ENCODE measurements at regions not wholly inside any gene's neighbourhood (a gene's known extent, or its start where the extent isn't known, plus 50 kb on each side); places are given as distances from the start of the nearest gene placed in this dataset.
"Not testable (repeated sequence)": the region's sequence is repeated elsewhere in the genome, so short reads cannot be mapped to it uniquely, and the experiment has no call there.

DNA sequence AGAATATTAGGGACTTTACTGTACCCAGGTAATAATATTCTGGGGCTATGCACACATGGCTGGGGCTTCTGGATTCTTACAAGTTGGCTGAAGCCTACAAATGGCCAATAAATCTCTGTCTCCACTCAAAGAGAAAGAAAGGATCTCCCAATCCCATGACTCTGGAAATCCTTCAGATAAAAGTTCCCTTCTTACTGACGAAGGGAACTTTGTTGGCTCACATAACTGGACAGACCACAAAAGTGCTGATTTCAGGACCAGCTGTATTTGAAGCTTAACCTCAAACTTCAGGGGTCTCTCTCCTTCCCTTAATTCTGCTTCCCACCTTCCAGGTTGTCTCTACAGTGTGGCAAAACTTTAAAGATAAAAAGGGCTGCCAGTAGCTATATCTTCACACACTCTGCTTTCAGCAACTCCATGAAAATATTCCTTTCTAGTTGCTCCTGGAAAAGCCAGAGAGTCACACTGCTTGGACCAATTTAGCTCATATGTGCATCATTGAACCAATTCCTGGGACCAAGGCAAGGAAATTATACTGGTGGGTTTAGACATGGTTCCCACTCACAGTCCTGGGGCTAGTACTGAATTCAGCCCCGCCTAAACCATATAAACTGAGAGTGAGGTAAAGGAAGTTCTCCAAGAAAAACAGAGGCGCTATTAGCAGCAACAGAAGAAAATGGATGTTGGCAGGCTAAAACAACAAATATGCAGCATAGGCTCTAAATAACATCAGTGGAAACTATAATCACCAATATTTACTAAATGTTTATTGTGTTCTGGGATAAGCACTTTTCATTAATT lies 290.0 kb upstream of the GADL1 start:
- DNase-seq (ENCODE audit: low spot score) = no peak

DNA sequence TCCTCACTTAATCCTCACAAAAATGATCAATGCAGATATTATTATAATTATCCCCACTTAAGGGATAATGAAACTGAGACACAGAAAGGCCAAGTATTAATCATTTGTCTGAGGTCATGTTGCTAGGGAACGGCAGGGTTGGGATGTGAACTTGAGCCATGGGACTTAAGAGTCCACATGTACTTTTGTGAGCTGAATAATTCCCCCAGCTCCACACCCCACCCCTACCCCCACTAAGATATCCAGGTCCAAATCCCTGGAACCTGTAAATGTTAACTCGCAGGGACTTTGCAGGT lies 290.5 kb upstream of the GADL1 start:
- no peak for DNase-seq (ENCODE audit: low spot score)

DNA sequence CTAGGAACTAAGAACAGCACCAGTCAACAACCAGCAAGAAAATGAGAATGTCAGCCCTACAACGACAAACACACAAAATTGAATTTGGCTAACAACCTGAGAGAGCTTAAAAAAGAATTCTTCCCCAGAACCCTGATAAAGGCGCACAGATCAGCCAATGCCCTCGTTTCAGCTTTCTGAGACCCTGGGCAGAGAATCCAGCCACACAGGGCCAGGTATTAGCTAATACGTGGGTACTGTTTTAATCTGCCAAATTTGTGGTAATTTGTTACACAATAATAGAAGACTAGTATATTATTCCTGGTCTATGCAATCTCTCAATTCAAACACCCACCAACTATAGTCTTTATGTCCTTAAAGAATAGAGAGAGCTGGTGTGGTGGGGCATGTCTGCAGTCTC lies 291.6 kb upstream of the GADL1 start:
- no peak for DNase-seq (ENCODE audit: low spot score)

DNA sequence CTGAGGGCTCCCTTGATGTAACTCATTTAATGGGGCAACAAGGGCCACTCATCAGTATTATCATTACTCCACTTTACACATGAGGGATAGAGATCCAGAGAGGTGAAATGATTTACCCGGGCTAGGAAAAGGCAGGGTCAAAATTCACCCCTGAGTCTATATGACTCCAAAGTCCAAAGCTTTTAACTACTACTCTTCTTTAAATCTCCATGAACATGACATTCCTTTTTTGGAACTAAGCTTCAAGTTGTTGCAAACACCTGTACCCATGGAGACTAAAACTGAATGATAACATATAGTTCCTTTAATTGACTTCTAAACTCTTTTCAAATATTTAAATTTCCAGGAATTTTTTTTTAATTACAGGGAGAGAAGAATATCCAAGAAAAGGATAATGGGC lies 292.9 kb upstream of the GADL1 start:
- DNase-seq (ENCODE audit: low spot score) = no peak

DNA sequence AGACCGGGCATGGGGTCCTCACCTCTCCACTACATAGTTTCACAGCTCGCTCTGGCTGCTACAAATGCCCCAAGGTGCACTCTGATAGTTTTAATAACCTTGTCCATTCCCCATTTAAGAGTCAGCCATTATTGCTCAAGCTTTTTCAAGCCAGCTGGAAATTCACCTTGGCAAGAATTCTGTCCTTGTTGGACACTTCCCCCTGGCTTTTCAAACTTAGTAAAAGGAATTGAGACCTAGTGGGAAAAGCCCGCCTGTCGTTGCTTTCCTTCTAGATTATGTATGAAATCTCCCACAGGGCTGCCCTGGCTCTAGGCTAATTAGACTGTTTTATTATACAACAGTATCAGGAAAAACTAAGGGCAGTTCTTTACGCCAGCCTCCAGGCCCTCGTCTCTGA lies 293.7 kb upstream of the GADL1 start:
- no peak for DNase-seq (ENCODE audit: low spot score)

DNA sequence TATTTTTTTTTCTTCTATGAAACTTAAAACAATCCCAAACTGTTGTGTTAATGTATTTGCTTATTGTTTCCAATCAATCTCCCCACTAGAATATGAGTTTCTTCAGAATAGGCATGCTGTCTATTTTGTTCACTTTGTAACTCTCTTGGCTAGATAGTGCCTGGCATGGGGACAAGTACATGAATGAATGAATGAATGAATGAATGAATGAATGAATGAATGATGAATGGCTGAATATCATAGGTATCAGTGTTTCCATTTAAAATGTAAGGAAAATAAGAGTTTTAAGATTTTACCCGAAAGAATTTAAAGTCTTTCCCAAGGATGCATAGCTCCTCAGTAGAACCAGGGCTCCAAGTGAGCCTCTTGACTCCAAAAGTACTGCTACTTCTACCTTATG lies 294.9 kb upstream of the GADL1 start:
- DNase-seq (ENCODE audit: low spot score) = no peak

DNA sequence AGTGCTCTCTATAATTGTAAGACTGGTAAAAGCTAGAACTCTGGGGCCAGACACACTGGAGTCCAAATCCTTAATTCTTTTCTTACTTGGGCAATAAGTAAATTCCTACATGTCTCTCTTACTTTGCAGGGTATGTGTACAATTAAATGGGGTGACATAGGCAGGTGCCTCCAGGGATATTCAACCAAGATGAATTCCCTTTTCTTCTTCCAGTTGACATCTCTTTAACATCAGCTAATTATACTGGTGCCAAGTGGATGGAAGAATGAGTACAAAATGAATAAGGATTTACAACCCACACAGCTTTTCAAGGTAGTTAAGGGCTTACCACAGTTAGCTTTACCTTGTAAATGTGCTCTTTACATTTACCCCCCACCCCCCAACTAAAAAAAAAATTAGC lies 295.5 kb upstream of the GADL1 start:
- no peak for DNase-seq (ENCODE audit: low spot score)

DNA sequence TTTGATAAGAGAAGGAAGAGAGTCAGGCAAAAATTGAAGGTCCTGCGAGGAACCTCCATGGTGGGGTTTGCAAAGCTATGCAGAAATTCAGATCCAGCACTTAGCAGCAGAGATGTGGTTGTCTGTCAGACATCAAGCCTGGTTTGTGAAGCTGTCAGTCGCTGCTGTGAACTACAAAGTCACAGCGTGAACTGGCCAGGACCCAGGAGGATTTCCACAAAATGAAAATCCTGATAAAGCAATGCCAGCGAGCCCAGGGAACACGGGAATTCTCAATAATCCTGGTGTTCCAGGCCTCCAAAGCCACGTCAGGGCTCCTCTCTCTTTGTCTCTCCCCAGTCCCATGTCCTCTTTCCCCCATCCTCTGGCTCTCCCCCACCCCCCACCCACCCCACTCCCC lies 296.9 kb upstream of the GADL1 start:
- DNase-seq (ENCODE audit: low spot score) = no peak

DNA sequence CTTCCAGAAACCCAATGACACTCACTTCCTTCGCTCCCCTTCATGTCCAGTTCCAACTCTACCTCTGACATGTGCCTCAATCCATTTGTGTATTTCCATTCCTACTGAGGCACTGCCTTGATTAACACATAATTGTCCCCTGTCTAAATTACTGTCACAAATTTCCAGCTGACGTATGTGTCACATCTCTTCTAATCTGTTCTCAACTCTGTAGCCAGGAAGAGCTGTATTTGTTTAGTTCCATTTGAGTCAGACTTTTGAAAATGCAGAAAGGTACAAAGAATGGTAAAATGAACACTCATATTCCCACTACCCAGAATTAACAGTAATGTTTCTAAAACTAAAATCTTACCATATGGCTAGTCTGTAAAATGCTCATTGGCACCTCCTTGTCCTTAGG lies 299.0 kb upstream of the GADL1 start:
- no peak for DNase-seq (ENCODE audit: low spot score)

DNA sequence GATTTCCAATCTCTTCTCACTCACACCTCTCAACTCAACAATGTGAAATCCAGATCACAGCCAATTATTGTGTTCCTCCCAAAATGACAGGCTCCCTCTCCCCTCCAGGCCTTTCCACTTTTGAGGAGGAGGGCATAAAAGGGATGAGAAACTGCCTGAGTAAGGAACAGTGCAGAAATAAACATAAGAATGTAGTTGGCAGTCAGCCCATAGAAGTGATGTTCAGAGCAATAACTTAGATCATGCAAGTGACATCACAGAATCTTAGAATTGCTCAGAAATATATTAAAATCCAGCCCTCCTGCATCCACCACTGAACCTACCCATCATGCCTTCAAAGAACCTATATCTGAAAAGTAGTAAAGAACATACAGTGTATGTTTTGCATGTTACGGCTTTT lies 299.4 kb upstream of the GADL1 start:
- no peak for DNase-seq (ENCODE audit: low spot score)

DNA sequence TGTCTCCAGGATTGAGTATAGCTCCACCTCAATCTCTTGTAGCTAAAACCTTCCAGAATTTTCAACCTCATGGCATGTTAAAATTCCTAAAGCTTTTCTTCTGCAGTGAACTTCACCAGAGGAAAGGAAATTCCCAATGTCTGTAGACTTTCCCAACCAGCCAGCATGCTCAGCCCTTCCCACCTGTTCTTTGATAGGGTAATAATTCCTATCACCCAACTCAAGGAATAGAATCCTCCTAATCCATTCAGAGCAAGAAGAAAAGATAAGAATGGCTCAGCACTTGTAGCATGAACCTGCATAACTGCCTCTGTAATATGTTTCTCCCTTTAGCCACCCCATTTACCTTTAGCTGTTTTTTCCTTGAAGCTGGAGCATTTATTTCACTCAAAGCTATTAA lies 301.8 kb upstream of the GADL1 start:
- DNase-seq (ENCODE audit: low spot score) = no peak

DNA sequence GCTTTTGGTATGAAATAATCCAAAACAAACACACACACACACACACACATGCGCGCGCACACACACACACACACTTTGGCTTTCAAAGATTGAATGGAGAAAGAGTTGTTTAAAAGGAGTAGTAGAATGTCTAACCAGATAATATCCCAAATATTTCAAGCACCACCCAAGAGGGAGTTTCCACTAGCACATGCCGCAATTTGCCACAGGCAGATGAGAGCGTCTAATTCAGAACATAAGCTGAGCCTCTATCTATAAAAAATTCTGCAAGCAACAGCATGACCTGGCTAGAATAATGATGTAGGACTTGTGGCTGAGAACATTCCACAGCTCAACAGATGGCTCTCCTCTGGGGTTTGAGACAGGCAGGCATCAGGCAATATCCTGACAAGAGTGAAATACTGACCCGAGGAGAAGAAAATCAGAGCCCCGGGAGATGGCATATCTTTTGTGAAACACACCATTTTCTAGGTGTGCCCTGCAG lies 302.5 kb upstream of the GADL1 start:
- no peak for DNase-seq (ENCODE audit: low spot score)

DNA sequence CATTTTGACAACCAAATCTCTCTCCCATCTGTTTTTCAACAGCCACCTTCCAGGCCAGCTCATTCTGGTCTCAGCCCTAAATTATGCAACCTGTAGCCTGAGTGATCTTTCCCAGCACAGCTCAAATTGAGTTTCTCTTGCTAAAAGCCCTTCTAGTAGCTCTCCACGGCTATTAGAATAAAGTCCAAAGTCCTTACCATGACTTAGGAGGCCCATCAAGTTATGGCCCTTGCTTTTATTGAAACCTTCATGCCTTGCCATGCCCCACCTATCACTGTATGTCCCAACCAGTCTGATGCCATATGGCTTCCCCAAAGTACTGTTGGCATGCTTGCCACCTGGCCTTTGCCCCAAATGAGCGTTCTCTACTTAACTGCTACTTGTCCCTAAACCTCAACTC lies 303.5 kb upstream of the GADL1 start:
- no peak for DNase-seq (ENCODE audit: low spot score)

DNA sequence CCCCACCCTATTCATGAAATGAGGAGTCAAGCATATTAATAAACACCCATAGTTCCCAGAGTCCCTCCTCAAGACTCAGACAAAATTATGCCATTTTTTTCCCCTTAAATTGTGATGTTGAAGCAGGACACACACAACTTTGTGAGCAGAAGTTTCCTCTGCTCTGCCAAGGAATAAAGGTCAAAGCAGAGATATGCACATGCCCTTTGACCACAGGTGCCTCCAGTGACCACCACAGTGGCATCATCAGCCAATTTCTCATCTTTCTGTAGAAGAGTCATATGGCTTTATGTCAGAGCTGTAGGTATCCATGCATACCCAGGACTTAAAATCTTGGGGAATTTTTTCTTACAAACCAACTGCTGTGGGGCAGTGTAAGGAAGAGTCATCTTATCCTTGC lies 304.4 kb upstream of the GADL1 start:
- no peak for DNase-seq (ENCODE audit: low spot score)

DNA sequence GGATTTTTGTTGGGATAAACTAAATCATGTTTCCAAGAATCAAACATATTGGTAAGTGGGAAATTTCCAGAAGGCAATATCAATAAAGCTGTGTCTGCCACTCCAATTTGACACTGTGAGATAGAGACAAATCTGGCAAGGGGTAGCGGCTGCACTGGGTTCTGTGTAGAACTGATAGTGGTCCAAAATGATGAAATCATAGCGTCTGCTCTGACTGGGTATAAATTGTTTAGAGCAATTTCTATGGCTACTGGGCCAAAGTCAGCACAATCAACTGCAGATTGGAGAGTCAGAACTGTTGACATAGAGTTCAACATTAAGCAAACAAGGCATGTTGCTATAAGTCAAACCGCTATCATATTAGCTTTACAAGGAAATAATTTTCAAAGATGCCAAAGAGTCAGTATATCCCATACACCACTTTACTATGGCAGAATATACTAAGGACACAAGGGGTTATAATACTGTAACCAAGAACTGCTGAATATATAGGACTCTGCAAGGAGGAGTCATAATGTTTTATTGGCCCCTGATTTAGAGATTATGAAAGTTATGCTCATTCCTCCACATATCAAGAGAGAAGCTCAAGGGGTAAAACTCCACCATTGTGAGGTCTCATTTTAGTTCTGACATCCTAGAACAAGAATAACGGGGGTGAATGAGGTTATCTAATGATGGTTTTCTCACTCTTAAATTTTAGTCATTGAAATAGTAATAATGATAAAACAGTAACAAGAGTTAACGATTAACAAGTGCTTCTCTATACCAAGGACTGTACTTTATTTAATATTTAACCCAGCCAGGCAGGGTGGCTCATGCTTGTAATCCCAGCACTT lies 309.7 kb upstream of the GADL1 start:
- no peak for DNase-seq (ENCODE audit: low spot score)

DNA sequence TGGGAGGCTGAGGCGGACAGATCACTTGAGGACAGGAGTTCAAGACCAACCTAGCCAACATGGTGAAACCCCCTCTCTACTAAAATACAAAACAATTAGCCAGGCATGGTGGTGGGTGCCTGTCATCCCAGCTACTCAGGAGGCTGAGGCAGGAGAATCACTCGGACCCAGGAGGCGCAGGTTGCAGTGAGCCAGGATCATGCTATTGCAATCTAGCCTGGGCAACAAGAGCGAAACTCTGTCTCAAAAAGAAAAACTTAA lies 310.3 kb upstream of the GADL1 start:
- not testable (repeated sequence) for DNase-seq (ENCODE audit: low spot score)

DNA sequence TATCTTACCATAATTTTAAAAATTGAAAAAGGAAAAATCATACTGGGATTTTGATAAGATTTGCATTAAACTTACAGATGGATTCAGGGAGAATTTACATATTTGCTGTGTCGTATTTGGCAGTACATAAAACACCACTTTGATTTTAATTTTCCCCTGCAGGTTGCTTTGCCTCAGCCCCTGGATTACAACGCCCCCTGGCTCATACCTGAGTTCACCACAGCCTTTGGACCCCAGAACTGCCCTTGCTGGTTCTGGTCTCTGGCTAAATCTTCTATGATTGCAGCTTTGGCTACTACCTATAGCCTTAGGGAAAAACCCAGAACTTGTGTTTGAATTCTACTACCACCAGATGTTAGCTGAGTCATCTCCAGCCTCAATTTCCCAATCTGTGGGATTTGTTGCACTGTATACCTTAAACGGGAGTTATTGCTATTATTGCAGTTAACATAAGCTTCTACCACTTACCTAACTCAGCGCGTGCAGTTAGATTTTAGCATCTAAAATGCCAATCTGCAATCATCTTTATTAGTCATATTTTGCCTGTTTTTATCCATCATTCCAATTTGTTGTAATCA lies 315.7 kb upstream of the GADL1 start:
- no peak for DNase-seq (ENCODE audit: low spot score)

DNA sequence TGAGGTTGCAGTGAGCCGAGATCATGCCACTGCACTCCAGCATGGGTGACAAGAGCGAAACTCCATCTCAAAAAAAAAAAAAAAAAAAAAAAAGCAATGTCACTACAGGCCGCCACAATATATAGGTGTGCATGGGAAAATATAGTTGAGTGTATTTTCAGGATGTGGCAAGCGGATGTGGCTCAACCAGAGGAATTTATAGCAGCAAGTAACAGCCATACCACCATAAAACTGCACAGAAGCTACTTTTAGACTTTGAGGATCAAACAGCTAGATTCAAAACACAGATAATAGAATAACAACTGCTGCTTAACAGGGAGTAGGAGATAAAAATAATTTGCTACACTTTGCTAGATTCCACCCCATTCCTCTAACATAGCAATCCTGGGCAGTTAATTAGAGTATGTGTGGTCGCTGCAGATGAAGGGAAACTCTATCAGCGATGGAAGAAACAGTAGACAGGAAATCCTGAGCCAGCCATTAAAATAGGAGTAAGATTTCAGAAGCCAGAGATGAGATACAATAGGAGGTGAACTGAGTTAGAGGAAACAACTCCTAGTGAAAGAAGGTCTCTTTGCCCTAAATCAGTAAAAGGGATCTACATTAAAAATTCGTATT lies 318.7 kb upstream of the STT3B start:
- DNase-seq (ENCODE audit: low spot score) = peak; percentile 77

DNA sequence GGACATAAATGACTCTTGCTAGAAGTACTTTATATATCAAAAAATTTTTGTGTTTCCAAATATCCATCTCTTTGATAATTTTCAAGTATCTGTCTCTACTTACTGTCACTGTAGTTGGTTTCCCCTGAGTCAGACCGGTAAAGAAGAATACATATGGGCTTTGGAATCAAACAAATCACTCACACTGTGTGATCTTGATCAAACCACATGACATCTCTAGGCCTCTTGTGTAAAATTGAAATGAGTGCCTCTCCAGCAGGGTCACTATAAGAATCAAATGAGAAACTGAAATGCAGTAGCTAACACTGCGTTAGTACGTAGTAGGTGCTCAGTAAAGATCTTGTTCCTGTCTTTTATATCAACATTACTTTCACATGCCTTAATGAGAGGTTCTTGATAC lies 314.6 kb upstream of the STT3B start:
- DNase-seq (ENCODE audit: low spot score) = no peak

DNA sequence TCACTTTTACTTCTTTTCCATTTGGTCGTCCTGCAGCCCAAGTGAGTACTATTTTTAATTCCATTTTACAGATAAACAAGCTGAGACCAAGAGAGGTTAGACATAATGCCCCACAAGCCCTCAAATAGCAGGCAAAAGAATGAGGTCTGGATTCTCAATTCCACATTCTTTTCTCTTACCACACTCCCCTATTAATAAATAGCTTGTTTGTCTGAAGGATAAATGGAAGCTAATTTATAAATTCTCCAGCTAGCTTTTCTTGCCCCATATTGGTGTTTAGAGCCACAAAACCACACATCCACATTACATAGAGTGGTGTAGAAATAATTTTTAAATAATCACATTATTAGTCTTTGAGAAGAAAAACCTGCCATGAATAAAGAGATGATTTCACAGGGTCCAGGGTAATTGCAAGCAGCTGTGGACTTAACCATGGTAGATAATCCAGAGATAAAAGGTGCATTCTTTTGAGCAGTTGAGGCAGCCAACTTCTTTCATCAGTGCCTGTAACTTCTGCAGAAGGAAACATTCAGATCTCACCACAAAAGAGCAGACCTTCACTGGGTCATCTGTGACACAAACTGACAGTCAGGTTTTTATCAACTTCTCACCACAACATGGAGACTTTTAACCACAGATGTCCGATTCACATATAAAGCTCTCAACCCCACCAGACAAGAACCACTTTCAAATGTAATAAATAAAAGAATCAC lies 313.4 kb upstream of the STT3B start:
- no peak for DNase-seq (ENCODE audit: low spot score)

DNA sequence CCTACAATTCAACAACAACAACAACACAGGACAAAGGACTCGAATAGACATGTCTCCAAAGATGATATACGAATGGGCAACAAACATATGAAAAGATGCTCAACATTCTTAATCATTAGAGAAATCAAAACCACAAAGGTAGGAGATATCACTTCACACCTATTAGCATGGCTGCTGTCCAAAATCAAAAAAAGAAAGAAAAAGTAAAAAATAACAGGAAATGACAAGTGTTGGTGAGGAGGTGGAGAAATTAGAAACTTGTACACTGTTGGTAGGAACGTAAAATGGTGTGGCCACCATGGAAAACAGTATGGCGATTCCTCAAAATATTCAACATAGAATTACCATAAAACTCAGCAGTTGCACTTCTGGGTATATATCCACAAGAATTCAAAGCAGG lies 312.3 kb upstream of the STT3B start:
- no peak for DNase-seq (ENCODE audit: low spot score)

DNA sequence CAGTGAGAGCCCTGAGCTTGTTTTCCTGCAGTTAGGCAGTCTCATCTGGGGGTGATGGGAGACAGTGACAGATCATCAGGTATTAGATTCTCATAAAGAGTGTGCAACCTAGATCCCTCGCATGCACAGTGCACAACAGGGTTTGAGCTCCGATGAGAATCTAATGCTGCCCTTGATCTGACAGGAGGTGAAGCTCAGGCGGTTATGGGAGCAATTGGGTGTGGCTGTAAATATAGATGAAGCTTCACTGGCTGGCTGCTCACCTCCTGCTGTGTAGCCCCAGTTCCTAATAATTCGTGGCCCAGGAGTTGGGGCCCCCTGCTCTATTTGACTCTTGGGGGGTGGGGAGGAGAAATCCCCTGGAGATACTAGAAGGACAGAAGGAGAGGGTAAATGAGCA lies 309.4 kb upstream of the STT3B start:
- DNase-seq (ENCODE audit: low spot score) = no peak

DNA sequence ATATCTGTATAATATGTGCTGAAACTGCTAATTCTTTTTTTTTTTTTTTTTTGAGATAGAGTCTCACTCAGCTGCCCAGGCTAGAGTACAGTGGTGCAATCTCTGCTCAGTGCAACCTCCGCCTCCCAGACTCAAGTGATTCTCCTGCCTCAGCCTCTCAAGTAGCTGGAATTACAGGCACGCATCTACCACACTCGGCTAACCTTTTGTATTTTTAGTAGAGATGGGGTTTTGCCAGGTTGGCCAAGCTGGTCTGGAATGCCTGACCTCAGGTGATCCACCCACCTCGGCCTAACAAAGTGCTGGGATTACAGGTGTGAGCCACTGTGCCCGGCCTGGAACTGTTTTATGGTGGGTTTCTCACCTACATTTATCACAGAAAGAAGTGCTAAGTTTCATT lies 307.8 kb upstream of the STT3B start:
- no peak for DNase-seq (ENCODE audit: low spot score)

Data from CD4-positive, alpha-beta T cell treated with Interleukin-6 at 100 ng/mL for 8 hours (primary cell).